Erythroblast (primary cell): ENCODE measurements at regions not wholly inside any gene's neighbourhood (a gene's known extent, or its start where the extent isn't known, plus 50 kb on each side); places are given as distances from the start of the nearest gene placed in this dataset.

ENCODE experiments used
- GATA1 ChIP-seq: IDR thresholded peaks from 2 replicates; pipeline ENCODE4 v1.6.1; 2011; ENCODE audit warnings: low read depth, mild to moderate bottlenecking, control low read depth, low read length, moderate library complexity
- POLR2A ChIP-seq: IDR thresholded peaks from 2 replicates; pipeline ENCODE4 v1.6.1; 2011; ENCODE audit warnings: mild to moderate bottlenecking, low read length

- TF ChIP-seq POLR2A, result no peak
- no peak for TF ChIP-seq GATA1
These were observed 144.9 kb upstream of the SOX1 start for GRCh38 chr13:111922086-111922485.
